ENCODE measurements at regions not wholly inside any gene's neighbourhood (a gene's known extent, or its start where the extent isn't known, plus 50 kb on each side); places are given as distances from the start of the nearest gene placed in this dataset.

- no peak for TF ChIP-seq JUND (IDR thresholded peaks at IDR 0.05)
- no peak for TF ChIP-seq SP1 (IDR thresholded peaks at IDR 0.05; ENCODE audit: low read depth)
- TF ChIP-seq YY1 (IDR thresholded peaks at IDR 0.05; ENCODE audit: extremely low read depth, insufficient replicate concordance, low read depth, low read length) = no peak
- TF ChIP-seq POLR2A (IDR thresholded peaks at IDR 0.05; ENCODE audit: borderline replicate concordance, extremely low read depth, insufficient read depth, insufficient read length) = no peak
- TF ChIP-seq ATF3 (IDR thresholded peaks at IDR 0.05) = no peak
- no peak for TF ChIP-seq EZH2 (IDR thresholded peaks at IDR 0.05)
- TF ChIP-seq EZH2phosphoT487 (IDR thresholded peaks at IDR 0.05; ENCODE audit: borderline replicate concordance) = no peak
- no peak for TF ChIP-seq ZBTB33 (IDR thresholded peaks at IDR 0.05; ENCODE audit: extremely low read depth, insufficient replicate concordance, low read length)
- no peak for TF ChIP-seq CBX3 (IDR thresholded peaks at IDR 0.05; ENCODE audit: low read depth)
- TF ChIP-seq CTCF (IDR thresholded peaks at IDR 0.05 in 2 of 3, conservative IDR thresholded peaks at IDR 0.05 in 1 of 3; ENCODE audit: borderline replicate concordance in 1 of 3, insufficient read depth in 1 of 3, low read depth in 2 of 3, low read length in 2 of 3) = no peak
- TF ChIP-seq TCF7L2 (IDR thresholded peaks at IDR 0.05; ENCODE audit: borderline replicate concordance, extremely low read depth, insufficient read depth, insufficient read length) = no peak
- Histone ChIP-seq H3K79me2 (ENCODE audit: insufficient read depth, low read length) (no peaks in the 10 kb centered on the region), H3K4me2 (ENCODE audit: low read length) (no peak overlapping the region), H3K27me3 (ENCODE audit: insufficient read depth, low read length) (no peaks in the 10 kb centered on the region), H3K9me2 (ENCODE audit: insufficient read depth) (no peaks in the 10 kb centered on the region), H3K27ac (ENCODE audit: low read depth, low read length) (no peak overlapping the region), H3K9me3 (ENCODE audit: control insufficient read depth in 1 of 2, insufficient read depth in 1 of 2, low read depth in 1 of 2, low read length in 2 of 2) (no peaks in the 10 kb centered on the region), H3K9ac (ENCODE audit: low read length) (no peak overlapping the region), H3K4me1 (ENCODE audit: control insufficient read depth in 1 of 2, insufficient read depth in 2 of 2, low read length in 2 of 2) (no peaks in the 10 kb centered on the region), H4K20me1 (ENCODE audit: insufficient read depth) (no peaks in the 10 kb centered on the region), H3K4me3 (replicated peaks in 1 of 2; ENCODE audit: low read depth in 1 of 2, low read length in 2 of 2) (no peak overlapping the region), H2AFZ (ENCODE audit: low read depth, low read length, poor library complexity, severe bottlenecking) (no peak overlapping the region), H3K36me3 (ENCODE audit: control insufficient read depth in 1 of 2, insufficient read depth in 2 of 2, low read length in 2 of 2) (no peaks in the 10 kb centered on the region)
- POLR2A ChIA-PET = no interaction called here
- ATAC-seq (no peak), DNase-seq (ENCODE audit: low read depth, low spot score) (no peak)
- no TSS peak for BruUV-seq (replicated peaks)
- RAD21 ChIA-PET (ENCODE audit: low non-redundant PET in 1 of 2, low total read pairs in 2 of 2, uncharacterized antibody in 2 of 2, unreplicated experiment in 2 of 2) = no interaction called here
- CTCF ChIA-PET = no interaction called here
- intact Hi-C loops (cut with micrococcal nuclease) = loop anchor here (10.0 kb wide), 1 partner anchor 269 kb away; no protein-coding TSS in a partner anchor
These were observed 189.1 kb upstream of the PARD3B start for GRCh38 chr2:204356151-204356641.
